Ascending aorta (tissue), 2 donors: ENCODE measurements at regions not wholly inside any gene's neighbourhood (a gene's known extent, or its start where the extent isn't known, plus 50 kb on each side); places are given as distances from the start of the nearest gene placed in this dataset.
"Not testable (repeated sequence)": the region's sequence is repeated elsewhere in the genome, so short reads cannot be mapped to it uniquely, and the experiment has no call there.

ENCODE experiments used
- DNase-seq, 2 donors: peaks; one replicate each; pipeline ENCODE4 v3.0.0-alpha.2; 2019; ENCODE audit warnings: low spot score in 2 of 2
- H3K27ac ChIP-seq, 2 donors: fragments of 200-600 bp; sonication (generic); one replicate each; pipeline ENCODE4 v1.5.1; 2016 to 2017; ENCODE audit warnings: mild to moderate bottlenecking in 1 of 2
- H3K27me3 ChIP-seq: fragments of 200-600 bp; sonication (generic); one replicate; pipeline ENCODE4 v1.5.1; 2017
- H3K36me3 ChIP-seq, 2 donors: fragments of 200-600 bp; sonication (generic); one replicate each; pipeline ENCODE4 v1.5.1; 2016
- H3K4me1 ChIP-seq, 2 donors: fragments of 200-600 bp; sonication (generic); one replicate each; pipeline ENCODE4 v1.5.1; 2016 to 2017; ENCODE audit warnings: mild to moderate bottlenecking in 1 of 2
- H3K4me3 ChIP-seq, 2 donors: fragments of 200-600 bp; sonication (generic); one replicate each; pipeline ENCODE4 v1.5.1; 2016 to 2017; ENCODE audit warnings: mild to moderate bottlenecking in 1 of 2
- H3K9me3 ChIP-seq, 2 donors: fragments of 200-600 bp; sonication (generic); one replicate each; pipeline ENCODE4 v1.5.1; 2016
- CTCF ChIP-seq, 3 experiments: fragments of 200-600 bp in 2 of 3; fragments of 450-650 bp in 1 of 3; sonication (generic) in 2 of 3; IDR thresholded peaks; one replicate each; pipeline ENCODE4 v1.5.1; 2016 to 2019; ENCODE audit warnings: antibody characterized with exemption in 3 of 3, mild to moderate bottlenecking in 1 of 3, moderate library complexity in 1 of 3
- intact Hi-C: fragments of 100-400 bp; cut with DNase I; formaldehyde crosslinking; loops from one replicate; pipeline ENCODE4 v1.15.1; 2023

- H3K9me3 ChIP-seq, result no peaks in the 10 kb centered on the region
- intact Hi-C loops, result no loop called here
- no peaks in the 10 kb centered on the region for H3K4me1 ChIP-seq
- no peaks in the 10 kb centered on the region for H3K36me3 ChIP-seq
- no peaks in the 10 kb centered on the region for H3K27me3 ChIP-seq
- no peak overlapping the region for H3K27ac ChIP-seq
- TF ChIP-seq CTCF (IDR thresholded peaks at IDR 0.05), result no peak
- DNase-seq, result no peak
- H3K4me3 ChIP-seq, result no peak overlapping the region
Observed at GRCh38 chr6:111925296-111925695, 52.0 kb upstream of the FYN start.

- Histone ChIP-seq H3K4me3 (no peak overlapping the region), H3K36me3 (no peaks in the 10 kb centered on the region), H3K27ac (no peak overlapping the region), H3K4me1 (no peaks in the 10 kb centered on the region), H3K27me3 (no peaks in the 10 kb centered on the region), H3K9me3 (peaks cover 0 to 4% of the 10 kb centered on the region in 2 donors)
- intact Hi-C loops, result no loop called here
- no peak for TF ChIP-seq CTCF (IDR thresholded peaks at IDR 0.05)
- no peak for DNase-seq
Observed at GRCh38 chr6:111926731-111927302, 53.6 kb upstream of the FYN start.

- no peaks in the 10 kb centered on the region for H3K36me3 ChIP-seq
Observed at GRCh38 chr6:111927321-111927720, 54.1 kb upstream of the FYN start.

GRCh38 chr6:111928139-111928538, 54.9 kb upstream of the FYN start:
- H3K27me3 ChIP-seq, result no peaks in the 10 kb centered on the region
- intact Hi-C loops, result no loop called here

More at GRCh38 chr6:111927321-111927720, 54.1 kb upstream of the FYN start:
- DNase-seq, result no peak
- Histone ChIP-seq H3K4me1 (no peaks in the 10 kb centered on the region), H3K27me3 (no peaks in the 10 kb centered on the region), H3K27ac (no peak overlapping the region), H3K9me3 (peaks cover 0 to 8% of the 10 kb centered on the region in 2 donors), H3K4me3 (no peak overlapping the region)
- intact Hi-C loops, result no loop called here
- TF ChIP-seq CTCF (IDR thresholded peaks at IDR 0.05), result no peak

GRCh38 chr6:111934611-111935010, 61.4 kb upstream of the FYN start:
- H3K9me3 ChIP-seq, H3K27ac ChIP-seq, DNase-seq, intact Hi-C loops, H3K4me1 ChIP-seq, H3K36me3 ChIP-seq, H3K27me3 ChIP-seq, H3K4me3 ChIP-seq: not testable (repeated sequence)

More at GRCh38 chr6:111928139-111928538, 54.9 kb upstream of the FYN start:
- H3K36me3 ChIP-seq, result no peaks in the 10 kb centered on the region
- H3K9me3 ChIP-seq, result peaks cover 0 to 8% of the 10 kb centered on the region in 2 donors
- DNase-seq, result no peak
- H3K4me1 ChIP-seq, result no peaks in the 10 kb centered on the region
- TF ChIP-seq CTCF (IDR thresholded peaks at IDR 0.05), result no peak
- no peak overlapping the region for H3K27ac ChIP-seq
- H3K4me3 ChIP-seq, result no peak overlapping the region

GRCh38 chr6:111936718-111937117, 63.5 kb upstream of the FYN start:
- DNase-seq, result no peak
- Histone ChIP-seq H3K27me3 (no peaks in the 10 kb centered on the region), H3K27ac (no peak overlapping the region), H3K36me3 (no peaks in the 10 kb centered on the region), H3K9me3 (peaks cover 0 to 5% of the 10 kb centered on the region in 2 donors), H3K4me3 (no peak overlapping the region), H3K4me1 (no peaks in the 10 kb centered on the region)
- TF ChIP-seq CTCF (IDR thresholded peaks at IDR 0.05), result no peak
- intact Hi-C loops, result no loop called here
